ENCODE measurements at regions not wholly inside any gene's neighbourhood (a gene's known extent, or its start where the extent isn't known, plus 50 kb on each side); places are given as distances from the start of the nearest gene placed in this dataset.

DNA sequence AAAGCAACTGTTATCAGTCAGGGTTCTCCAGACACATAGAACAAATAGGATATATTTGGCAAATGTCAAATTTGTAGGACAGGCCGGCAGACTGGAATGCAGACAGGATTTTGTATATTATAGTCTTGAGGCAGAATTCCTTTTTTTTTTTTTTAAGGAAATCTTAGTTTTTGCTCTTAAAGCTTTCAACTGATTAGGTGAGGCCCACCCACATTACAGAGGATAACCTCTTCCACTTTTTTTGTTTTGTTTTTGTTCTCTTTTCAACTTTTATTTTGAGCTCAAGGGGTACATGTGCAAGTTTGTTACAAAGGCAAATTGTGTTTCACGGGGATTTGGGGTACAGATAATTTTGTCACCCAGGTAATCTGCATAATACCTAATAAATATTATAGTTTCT is 350.2 kb upstream of the CHAC2 start:
- Histone ChIP-seq H3K27me3 (no peaks in the 10 kb centered on the region), H3K4me3 (no peak overlapping the region), H3K9me3 (no peaks in the 10 kb centered on the region), H3K4me1 (no peaks in the 10 kb centered on the region), H3K36me3 (no peaks in the 10 kb centered on the region), H3K27ac (no peak overlapping the region)
- WGBS, 2 donors (ENCODE audit: low coverage in 1 of 2): 83 to 93% methylated on average over 2 of the region's 2 CpGs
- no peak for ATAC-seq
- TF ChIP-seq POLR2AphosphoS5 (IDR thresholded peaks at IDR 0.05) (no peak), EP300 (IDR thresholded peaks at IDR 0.05) (no peak), POLR2A (IDR thresholded peaks at IDR 0.05) (no peak)
- TF ChIP-seq, protein P1, sequence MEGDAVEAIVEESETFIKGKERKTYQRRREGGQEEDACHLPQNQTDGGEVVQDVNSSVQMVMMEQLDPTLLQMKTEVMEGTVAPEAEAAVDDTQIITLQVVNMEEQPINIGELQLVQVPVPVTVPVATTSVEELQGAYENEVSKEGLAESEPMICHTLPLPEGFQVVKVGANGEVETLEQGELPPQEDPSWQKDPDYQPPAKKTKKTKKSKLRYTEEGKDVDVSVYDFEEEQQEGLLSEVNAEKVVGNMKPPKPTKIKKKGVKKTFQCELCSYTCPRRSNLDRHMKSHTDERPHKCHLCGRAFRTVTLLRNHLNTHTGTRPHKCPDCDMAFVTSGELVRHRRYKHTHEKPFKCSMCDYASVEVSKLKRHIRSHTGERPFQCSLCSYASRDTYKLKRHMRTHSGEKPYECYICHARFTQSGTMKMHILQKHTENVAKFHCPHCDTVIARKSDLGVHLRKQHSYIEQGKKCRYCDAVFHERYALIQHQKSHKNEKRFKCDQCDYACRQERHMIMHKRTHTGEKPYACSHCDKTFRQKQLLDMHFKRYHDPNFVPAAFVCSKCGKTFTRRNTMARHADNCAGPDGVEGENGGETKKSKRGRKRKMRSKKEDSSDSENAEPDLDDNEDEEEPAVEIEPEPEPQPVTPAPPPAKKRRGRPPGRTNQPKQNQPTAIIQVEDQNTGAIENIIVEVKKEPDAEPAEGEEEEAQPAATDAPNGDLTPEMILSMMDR (IDR thresholded peaks at IDR 0.05): no peak

DNA sequence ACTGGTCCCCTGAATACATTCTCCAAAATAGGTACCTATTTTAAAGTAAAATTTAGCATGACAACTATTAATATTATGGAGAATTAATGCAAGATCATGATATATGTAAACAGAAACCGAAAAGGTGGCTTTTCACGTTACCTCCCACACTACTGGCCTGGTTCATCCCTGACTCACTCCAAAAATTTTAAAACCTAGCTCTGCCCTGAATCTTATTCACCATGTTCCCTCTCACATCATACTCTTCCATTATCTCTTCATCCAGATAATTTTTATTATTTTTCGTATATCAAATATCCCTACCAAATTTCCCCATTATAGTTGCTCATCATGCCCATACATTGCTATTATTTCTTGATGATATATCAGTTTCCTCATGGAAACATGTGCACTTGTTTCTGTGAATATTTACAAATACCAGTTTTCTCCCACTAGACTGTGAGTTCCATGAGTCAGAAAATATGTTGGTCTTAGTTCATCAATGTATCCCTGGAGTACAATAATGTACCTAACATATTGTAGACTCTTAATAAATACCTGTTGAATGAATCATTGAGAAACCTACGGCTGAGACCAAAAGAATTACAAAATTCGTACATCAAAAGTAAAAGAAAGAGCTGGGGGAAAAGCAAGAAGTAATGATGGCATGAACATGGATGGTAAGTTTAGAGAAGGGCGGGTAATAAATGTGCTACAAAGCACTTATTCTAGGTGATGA is 360.1 kb upstream of the CHAC2 start:
- H3K9me3 ChIP-seq: peaks cover 0 to 9% (median 0%) of the 10 kb centered on the region in 3 donors
- TF ChIP-seq, protein P1 (IDR thresholded peaks at IDR 0.05): no peak
- no peak for TF ChIP-seq EP300 (IDR thresholded peaks at IDR 0.05)
- no peak for TF ChIP-seq POLR2A (IDR thresholded peaks at IDR 0.05)
- TF ChIP-seq POLR2AphosphoS5 (IDR thresholded peaks at IDR 0.05): no peak
- ATAC-seq: no peak
- H3K27ac ChIP-seq: no peak overlapping the region
- no peak overlapping the region for H3K4me3 ChIP-seq
- 89 to 92% methylated on average over 6 of the region's 6 CpGs for WGBS, 2 donors (ENCODE audit: low coverage in 1 of 2)
- H3K27me3 ChIP-seq: no peaks in the 10 kb centered on the region
- H3K36me3 ChIP-seq: no peaks in the 10 kb centered on the region
- H3K4me1 ChIP-seq: no peaks in the 10 kb centered on the region

DNA sequence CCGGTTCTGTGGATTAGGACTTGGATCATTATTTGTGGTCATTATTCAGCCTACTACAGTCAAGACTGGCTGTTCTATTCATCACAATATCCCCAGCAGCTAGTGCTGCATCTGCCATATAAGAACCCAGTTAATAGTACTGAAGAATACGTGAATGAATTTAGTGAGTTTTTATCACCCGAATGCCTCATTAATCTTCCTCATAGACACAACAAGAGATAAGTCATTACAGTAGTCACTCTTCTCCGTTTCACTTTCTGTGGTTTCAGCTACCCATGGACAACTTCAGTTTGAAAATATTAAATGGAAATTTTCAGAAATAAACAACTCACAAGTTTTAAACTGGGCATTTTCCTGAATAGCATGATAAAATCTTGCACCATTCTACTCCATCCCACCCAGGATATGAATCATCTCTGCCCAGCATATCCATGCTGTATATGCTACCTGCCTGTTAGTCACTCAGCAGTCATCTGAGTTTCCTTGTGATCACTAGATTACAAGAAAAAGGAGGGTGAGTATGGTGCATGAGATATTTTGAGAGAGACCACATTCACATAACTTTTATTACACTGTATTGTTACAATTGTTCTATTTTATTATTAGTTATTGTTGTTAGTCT is 363.7 kb upstream of the CHAC2 start:
- WGBS, 2 donors (ENCODE audit: low coverage in 1 of 2): 76 to 79% methylated on average over 4 of the region's 4 CpGs
- no peaks in the 10 kb centered on the region for H3K9me3 ChIP-seq
- TF ChIP-seq POLR2AphosphoS5 (IDR thresholded peaks at IDR 0.05) (no peak), EP300 (IDR thresholded peaks at IDR 0.05) (no peak), POLR2A (IDR thresholded peaks at IDR 0.05) (no peak)
- TF ChIP-seq, protein P1 (IDR thresholded peaks at IDR 0.05): no peak
- no peak overlapping the region for H3K4me3 ChIP-seq
- no peak for ATAC-seq
- H3K27me3 ChIP-seq: no peaks in the 10 kb centered on the region
- H3K36me3 ChIP-seq: no peaks in the 10 kb centered on the region
- H3K4me1 ChIP-seq: no peaks in the 10 kb centered on the region
- H3K27ac ChIP-seq: no peak overlapping the region

GRCh38 chr2:53397085-53397484 is 370.5 kb upstream of the CHAC2 start:
- ATAC-seq: no peak
- Histone ChIP-seq H3K27me3 (no peaks in the 10 kb centered on the region), H3K9me3 (no peaks in the 10 kb centered on the region), H3K27ac (no peak overlapping the region), H3K36me3 (no peaks in the 10 kb centered on the region), H3K4me1 (no peaks in the 10 kb centered on the region), H3K4me3 (no peak overlapping the region)
- TF ChIP-seq POLR2AphosphoS5 (IDR thresholded peaks at IDR 0.05): no peak
- TF ChIP-seq, protein P1 (IDR thresholded peaks at IDR 0.05): no peak

- TF ChIP-seq POLR2A (IDR thresholded peaks at IDR 0.05): no peak
- TF ChIP-seq, protein P1 (IDR thresholded peaks at IDR 0.05): no peak
- TF ChIP-seq EP300 (IDR thresholded peaks at IDR 0.05): no peak
- no peak for TF ChIP-seq POLR2AphosphoS5 (IDR thresholded peaks at IDR 0.05)
- ATAC-seq: no peak
Measured at GRCh38 chr2:53381271-53381670, 386.3 kb upstream of the CHAC2 start.

More at GRCh38 chr2:53381271-53381670, 386.3 kb upstream of the CHAC2 start:
- no peak overlapping the region for H3K27ac ChIP-seq
- no peaks in the 10 kb centered on the region for H3K36me3 ChIP-seq
- no peaks in the 10 kb centered on the region for H3K4me1 ChIP-seq
- H3K27me3 ChIP-seq: no peaks in the 10 kb centered on the region
- H3K4me3 ChIP-seq: no peak overlapping the region
- H3K9me3 ChIP-seq: no peaks in the 10 kb centered on the region
